BLaER1 (cell line): ENCODE measurements at regions not wholly inside any gene's neighbourhood (a gene's known extent, or its start where the extent isn't known, plus 50 kb on each side); places are given as distances from the start of the nearest gene placed in this dataset.

Experiments
- H3K27ac ChIP-seq: shearing (Covaris generic); formaldehyde crosslinking; 2 replicates; pipeline ENCODE4 v1.8.1; 2022
- H3K27me3 ChIP-seq: shearing (Covaris generic); formaldehyde crosslinking; 2 replicates; pipeline ENCODE4 v1.8.1; 2022
- H3K36me3 ChIP-seq: shearing (Covaris generic); formaldehyde crosslinking; 2 replicates; pipeline ENCODE4 v1.8.1; 2022
- H3K4me1 ChIP-seq: shearing (Covaris generic); formaldehyde crosslinking; 2 replicates; pipeline ENCODE4 v1.8.1; 2022
- H3K4me2 ChIP-seq: shearing (Covaris generic); formaldehyde crosslinking; 2 replicates; pipeline ENCODE4 v1.8.1; 2022
- H3K4me3 ChIP-seq: shearing (Covaris generic); formaldehyde crosslinking; 2 replicates; pipeline ENCODE4 v1.8.1; 2022
- H3K9ac ChIP-seq: shearing (Covaris generic); formaldehyde crosslinking; 2 replicates; pipeline ENCODE4 v1.8.1; 2022
- H3K9me3 ChIP-seq: shearing (Covaris generic); formaldehyde crosslinking; 2 replicates; pipeline ENCODE4 v1.8.1; 2022
- H4K20me1 ChIP-seq: shearing (Covaris generic); formaldehyde crosslinking; 2 replicates; pipeline ENCODE4 v1.8.1; 2022
- Cebpa-rat ChIP-seq: shearing (Covaris generic); IDR thresholded peaks from 2 replicates; pipeline ENCODE4 v1.8.1; 2022

DNA sequence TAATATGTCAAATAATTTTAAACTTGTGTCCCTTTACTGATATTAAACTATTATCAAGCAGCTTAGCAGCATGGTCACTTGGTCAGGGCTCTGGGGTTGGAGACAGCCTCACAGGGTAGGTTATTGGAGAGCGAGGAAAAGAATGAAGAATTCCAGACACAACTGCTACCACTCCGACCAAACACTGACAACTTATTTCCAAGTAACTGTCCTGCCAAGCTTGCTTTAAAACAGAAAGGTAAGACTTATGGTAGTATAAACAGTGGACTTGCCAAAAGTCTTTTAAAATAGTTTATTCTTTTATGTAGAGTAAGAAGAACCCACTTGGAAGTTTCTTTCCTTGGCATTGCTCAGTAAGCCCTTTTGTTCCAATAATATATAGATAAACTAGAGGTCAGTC, 364.1 kb downstream of the DEPDC1B start:
- H3K4me1 ChIP-seq, result peaks cover 8% of the 10 kb centered on the region
- no peaks in the 10 kb centered on the region for H3K27me3 ChIP-seq
- TF ChIP-seq Cebpa-rat, result no peak
- no peaks in the 10 kb centered on the region for H3K9me3 ChIP-seq
- H3K4me3 ChIP-seq, result no peak overlapping the region
- no peaks in the 10 kb centered on the region for H3K36me3 ChIP-seq
- H3K9ac ChIP-seq, result no peak overlapping the region
- H3K27ac ChIP-seq, result no peak overlapping the region
- H3K4me2 ChIP-seq, result no peak overlapping the region
- H4K20me1 ChIP-seq, result no peaks in the 10 kb centered on the region; the same call in 1 of the 2 replicates

DNA sequence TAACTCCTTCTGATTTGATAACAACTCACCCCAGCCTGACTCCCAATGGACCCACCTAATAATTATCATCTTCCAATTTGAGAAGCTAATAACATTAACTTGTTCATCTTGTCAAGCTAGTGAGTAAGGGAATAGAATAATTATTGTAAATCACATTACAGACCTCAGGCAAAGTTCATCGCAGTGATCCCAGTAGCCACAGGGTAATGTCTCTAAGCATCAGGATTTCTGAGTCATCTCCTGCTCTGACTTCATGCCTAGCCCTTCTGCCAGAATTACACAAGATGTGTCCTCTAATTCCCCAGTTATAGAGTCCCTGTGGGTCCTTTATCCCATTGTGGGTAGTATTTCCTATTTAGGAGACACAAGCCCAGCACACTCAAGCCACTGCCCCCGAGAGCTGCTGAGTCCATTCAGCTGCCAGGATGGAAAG, 365.7 kb downstream of the DEPDC1B start:
- no peak overlapping the region for H3K27ac ChIP-seq
- H3K9me3 ChIP-seq, result no peaks in the 10 kb centered on the region
- H3K36me3 ChIP-seq, result no peaks in the 10 kb centered on the region
- H4K20me1 ChIP-seq, result no peaks in the 10 kb centered on the region; the same call in 1 of the 2 replicates
- H3K27me3 ChIP-seq, result no peaks in the 10 kb centered on the region
- H3K4me1 ChIP-seq, result peaks cover 3% of the 10 kb centered on the region
- H3K4me2 ChIP-seq, result no peak overlapping the region
- H3K4me3 ChIP-seq, result no peak overlapping the region
- H3K9ac ChIP-seq, result no peak overlapping the region
- no peak for TF ChIP-seq Cebpa-rat

DNA sequence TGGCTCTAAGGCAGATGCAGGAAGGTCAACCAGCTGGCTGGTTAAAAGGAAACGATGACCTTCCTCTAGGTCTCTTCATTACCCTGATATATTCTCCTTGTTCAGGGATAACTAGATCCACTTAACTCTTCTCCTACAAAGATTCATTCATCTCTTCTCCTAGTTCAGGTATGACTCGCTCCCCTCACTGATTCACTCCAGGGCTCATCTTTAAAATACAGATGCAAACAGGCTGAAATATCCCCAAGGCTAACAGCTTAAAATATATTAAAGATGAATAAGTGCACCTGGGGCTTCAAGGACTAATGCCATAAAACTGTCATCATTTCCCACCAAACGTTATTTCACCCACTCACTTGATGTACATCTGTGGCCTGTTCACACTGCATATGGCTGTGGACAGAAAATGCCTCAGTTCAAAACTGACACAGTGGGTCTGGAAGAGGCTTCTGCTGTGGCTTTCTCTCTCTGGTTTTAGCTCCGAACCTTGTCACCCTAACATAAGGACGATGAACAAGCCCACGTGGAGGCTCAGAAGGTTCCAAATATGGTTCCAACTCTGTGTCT, 366.9 kb downstream of the DEPDC1B start:
- H3K9me3 ChIP-seq, result no peaks in the 10 kb centered on the region
- no peaks in the 10 kb centered on the region for H3K4me1 ChIP-seq
- no peak overlapping the region for H3K9ac ChIP-seq
- H3K4me2 ChIP-seq, result no peak overlapping the region
- TF ChIP-seq Cebpa-rat, result no peak
- H3K4me3 ChIP-seq, result no peak overlapping the region
- H3K27me3 ChIP-seq, result no peaks in the 10 kb centered on the region
- no peaks in the 10 kb centered on the region for H3K36me3 ChIP-seq
- H4K20me1 ChIP-seq, result no peaks in the 10 kb centered on the region; the same call in 1 of the 2 replicates
- no peak overlapping the region for H3K27ac ChIP-seq

DNA sequence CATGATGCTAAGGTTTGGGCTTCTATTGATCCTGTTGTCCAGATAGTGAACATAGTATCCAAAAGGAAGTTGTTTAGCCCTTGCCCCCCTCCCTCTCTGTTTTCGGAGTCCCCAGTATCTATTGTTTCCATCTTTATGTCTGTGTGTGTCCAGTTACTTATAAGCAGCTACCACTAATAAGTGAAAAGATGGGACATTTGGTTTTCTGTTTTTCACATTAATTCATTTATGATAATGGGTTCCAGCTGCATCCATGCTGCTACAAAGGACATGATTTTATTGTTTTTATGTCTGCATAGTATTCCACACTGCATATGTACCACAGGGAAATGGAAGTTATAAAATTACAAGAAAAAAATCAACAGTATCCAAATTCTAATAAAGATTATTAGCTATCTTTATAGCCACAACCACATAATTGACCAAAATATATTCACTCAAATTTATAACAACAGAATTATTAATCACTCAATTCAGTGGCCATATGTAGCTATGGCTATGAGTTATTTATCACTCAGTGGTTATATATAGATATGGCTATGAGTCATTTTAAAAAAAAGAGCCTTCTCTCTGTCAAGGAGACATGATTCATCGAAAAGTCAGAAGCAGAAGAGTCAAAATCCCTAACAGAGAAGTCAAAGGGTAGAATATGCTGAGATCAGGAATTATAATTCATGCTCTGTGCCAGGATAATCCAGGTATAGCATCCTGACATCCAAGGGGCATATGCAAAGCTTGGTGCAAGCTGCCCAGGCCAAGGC, 367.5 kb downstream of the DEPDC1B start:
- H3K36me3 ChIP-seq, result no peaks in the 10 kb centered on the region
- H3K27ac ChIP-seq, result no peak overlapping the region
- no peaks in the 10 kb centered on the region for H3K4me1 ChIP-seq
- H3K27me3 ChIP-seq, result no peaks in the 10 kb centered on the region
- H3K4me3 ChIP-seq, result no peak overlapping the region
- H3K9ac ChIP-seq, result no peak overlapping the region
- H3K9me3 ChIP-seq, result no peaks in the 10 kb centered on the region
- H4K20me1 ChIP-seq, result no peaks in the 10 kb centered on the region; the same call in 1 of the 2 replicates
- H3K4me2 ChIP-seq, result no peak overlapping the region
- no peak for TF ChIP-seq Cebpa-rat

DNA sequence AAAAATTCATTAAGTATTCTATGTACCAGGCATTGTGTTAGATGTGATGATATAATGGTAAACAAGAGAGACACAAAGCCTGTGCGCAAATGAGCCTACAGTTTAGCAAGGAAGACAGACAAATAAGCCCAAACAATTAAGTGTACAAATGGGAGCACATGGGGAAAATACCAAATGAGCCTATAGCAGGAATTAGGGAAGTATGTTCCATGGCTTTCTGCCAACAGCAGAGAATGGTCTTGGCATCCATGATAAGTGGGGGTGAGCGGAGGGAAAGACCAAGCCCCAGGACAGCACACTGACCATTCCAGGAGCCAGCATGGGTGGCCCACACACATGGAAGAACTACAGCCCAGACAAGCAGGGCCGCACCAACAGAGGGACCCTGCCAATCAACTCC, 369.7 kb downstream of the DEPDC1B start:
- Histone ChIP-seq H3K4me3 (no peak overlapping the region), H3K4me1 (no peaks in the 10 kb centered on the region), H3K36me3 (no peaks in the 10 kb centered on the region), H3K27ac (no peak overlapping the region), H3K27me3 (no peaks in the 10 kb centered on the region), H3K4me2 (no peak overlapping the region), H3K9ac (no peak overlapping the region), H3K9me3 (no peaks in the 10 kb centered on the region), H4K20me1 (no peaks in the 10 kb centered on the region; the same call in 1 of the 2 replicates)
- no peak for TF ChIP-seq Cebpa-rat

DNA sequence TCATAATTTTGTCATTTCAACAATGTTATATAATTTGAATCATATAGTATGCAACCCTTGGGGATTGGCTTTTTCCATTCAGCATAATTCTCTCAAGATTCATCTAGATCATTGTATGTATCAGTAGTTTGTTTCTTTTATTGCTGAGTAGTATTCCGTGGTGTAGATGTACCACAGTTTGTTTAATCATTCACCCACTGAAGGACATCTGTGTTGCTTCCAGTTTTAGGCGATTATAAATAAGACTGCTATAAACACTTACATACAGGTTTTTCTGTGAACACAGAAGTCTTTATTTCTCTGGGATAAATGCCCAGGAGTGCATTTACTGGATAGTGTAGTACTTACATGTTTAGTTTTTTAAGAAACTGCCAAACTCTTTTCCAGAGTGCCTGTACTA, 374.1 kb downstream of the DEPDC1B start:
- Histone ChIP-seq H3K27me3 (no peaks in the 10 kb centered on the region), H3K27ac (no peak overlapping the region), H4K20me1 (no peaks in the 10 kb centered on the region), H3K4me2 (no peak overlapping the region), H3K9me3 (peaks cover 7% of the 10 kb centered on the region; the same call in 1 of the 2 replicates), H3K4me3 (no peak overlapping the region), H3K4me1 (no peaks in the 10 kb centered on the region), H3K36me3 (no peaks in the 10 kb centered on the region), H3K9ac (no peak overlapping the region)
- no peak for TF ChIP-seq Cebpa-rat

DNA sequence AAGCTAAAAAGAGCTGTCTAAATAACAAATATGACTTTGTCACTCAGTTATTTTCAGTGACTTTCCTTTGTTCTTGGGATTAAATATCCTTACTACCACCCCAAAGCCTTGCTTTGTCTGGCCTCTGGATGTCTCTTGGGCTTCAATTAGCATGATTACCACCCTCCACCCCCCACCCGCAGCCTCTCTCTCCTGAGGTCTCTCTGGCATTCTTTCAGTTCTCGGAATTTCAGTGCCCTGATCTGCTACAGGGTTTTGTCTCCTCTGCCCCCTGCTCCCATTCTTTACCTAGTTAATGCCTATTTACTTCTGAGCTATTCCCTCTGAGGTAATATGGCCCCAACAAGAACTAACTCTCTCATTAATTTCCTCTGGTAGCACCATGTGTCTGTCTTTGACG, 376.4 kb downstream of the DEPDC1B start:
- no peaks in the 10 kb centered on the region for H3K4me1 ChIP-seq
- H4K20me1 ChIP-seq, result no peaks in the 10 kb centered on the region
- H3K9me3 ChIP-seq, result peaks cover 18% of the 10 kb centered on the region
- no peak overlapping the region for H3K27ac ChIP-seq
- no peak overlapping the region for H3K9ac ChIP-seq
- no peaks in the 10 kb centered on the region for H3K27me3 ChIP-seq
- TF ChIP-seq Cebpa-rat, result no peak
- no peak overlapping the region for H3K4me2 ChIP-seq
- no peak overlapping the region for H3K4me3 ChIP-seq
- H3K36me3 ChIP-seq, result no peaks in the 10 kb centered on the region

DNA sequence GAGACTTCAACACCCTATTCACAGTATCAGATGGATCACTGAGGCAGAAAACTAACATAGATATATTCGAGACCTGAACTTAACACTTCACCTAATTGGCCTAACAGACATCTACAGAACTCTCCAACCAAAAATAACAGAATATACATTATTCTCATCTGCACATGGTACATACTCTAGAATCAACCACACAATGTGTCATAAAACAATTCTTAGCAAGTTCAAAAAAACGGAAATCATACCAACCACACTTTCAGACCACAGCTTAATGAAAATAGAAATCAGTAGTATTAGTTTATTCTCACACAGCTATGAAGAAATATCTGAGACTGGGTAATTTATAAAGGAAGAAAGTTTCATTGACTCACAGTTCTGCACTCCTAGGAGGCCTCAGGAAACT, 387.9 kb downstream of the DEPDC1B start:
- H3K27me3 ChIP-seq, result no peaks in the 10 kb centered on the region
- peaks cover 10% of the 10 kb centered on the region; the same call in 1 of the 2 replicates for H3K4me1 ChIP-seq
- no peaks in the 10 kb centered on the region for H3K9me3 ChIP-seq
- no peak overlapping the region for H3K4me3 ChIP-seq
- peak overlapping the region; percentile 17; the same call in 1 of the 2 replicates for H3K4me2 ChIP-seq
- no peaks in the 10 kb centered on the region for H4K20me1 ChIP-seq
- no peak overlapping the region for H3K9ac ChIP-seq
- TF ChIP-seq Cebpa-rat, result no peak
- no peaks in the 10 kb centered on the region for H3K36me3 ChIP-seq
- no peak overlapping the region for H3K27ac ChIP-seq

DNA sequence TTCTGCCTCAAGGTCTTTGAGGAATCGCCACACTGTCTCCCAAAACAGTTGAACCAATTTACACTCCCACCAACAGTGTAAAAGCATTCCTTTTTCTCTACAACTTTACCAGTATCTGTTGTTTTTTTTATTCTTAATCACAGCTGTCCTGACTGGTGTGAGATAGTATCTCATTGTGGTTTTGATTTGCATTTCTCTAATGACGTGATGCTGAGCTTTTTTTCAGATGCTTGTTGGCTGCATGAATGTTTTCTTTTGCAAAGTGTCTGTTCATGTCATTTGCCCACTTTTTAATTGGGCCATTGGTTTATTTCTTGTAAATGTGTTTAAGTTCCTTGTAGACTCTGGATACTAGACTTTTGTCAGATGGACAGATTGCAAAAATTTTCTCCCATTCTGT, 400.0 kb downstream of the DEPDC1B start:
- no peaks in the 10 kb centered on the region for H3K27me3 ChIP-seq
- H3K4me1 ChIP-seq, result no peaks in the 10 kb centered on the region
- no peak overlapping the region for H3K9ac ChIP-seq
- H3K36me3 ChIP-seq, result no peaks in the 10 kb centered on the region
- H3K4me2 ChIP-seq, result no peak overlapping the region
- no peak for TF ChIP-seq Cebpa-rat
- H3K27ac ChIP-seq, result no peak overlapping the region
- no peaks in the 10 kb centered on the region for H4K20me1 ChIP-seq
- H3K4me3 ChIP-seq, result no peak overlapping the region
- H3K9me3 ChIP-seq, result peaks cover 7% of the 10 kb centered on the region

DNA sequence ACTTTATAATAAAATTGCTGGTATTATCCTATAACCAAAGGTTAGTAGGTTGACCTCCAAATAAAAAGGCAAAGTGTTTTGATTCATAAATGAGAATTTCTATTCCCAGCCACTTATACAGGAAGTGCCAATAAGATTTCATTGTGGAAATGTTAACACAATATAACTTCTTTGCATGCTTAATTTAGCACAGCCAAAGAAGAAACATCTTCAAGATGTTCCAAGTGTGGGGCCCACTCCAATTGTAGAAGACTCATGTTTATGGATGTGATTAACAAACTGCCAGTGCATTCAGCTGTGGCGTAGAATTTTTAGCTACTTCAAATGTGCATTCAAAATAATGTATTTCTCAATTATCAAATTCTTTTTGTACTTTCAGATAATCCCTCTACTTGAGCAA, 402.3 kb downstream of the DEPDC1B start:
- H3K36me3 ChIP-seq, result no peaks in the 10 kb centered on the region
- H3K9me3 ChIP-seq, result peaks cover 4% of the 10 kb centered on the region
- H4K20me1 ChIP-seq, result no peaks in the 10 kb centered on the region
- no peak overlapping the region for H3K27ac ChIP-seq
- no peak overlapping the region for H3K9ac ChIP-seq
- no peak overlapping the region for H3K4me3 ChIP-seq
- H3K4me2 ChIP-seq, result no peak overlapping the region
- no peak for TF ChIP-seq Cebpa-rat
- H3K27me3 ChIP-seq, result no peaks in the 10 kb centered on the region
- no peaks in the 10 kb centered on the region for H3K4me1 ChIP-seq
